BE2C (cell line): ENCODE measurements at regions not wholly inside any gene's neighbourhood (a gene's known extent, or its start where the extent isn't known, plus 50 kb on each side); places are given as distances from the start of the nearest gene placed in this dataset.

Experiments
- DNase-seq: peaks from one replicate; pipeline ENCODE4 v3.0.0-alpha.2; 2020
- H3K27me3 ChIP-seq: fragments of 250-450 bp; sonication (Bioruptor Pico); 2 replicates; pipeline ENCODE4 v1.5.1; 2020; ENCODE audit warnings: mild to moderate bottlenecking
- H3K36me3 ChIP-seq: fragments of 250-450 bp; sonication (Bioruptor Pico); 2 replicates; pipeline ENCODE4 v1.5.1; 2020; ENCODE audit warnings: mild to moderate bottlenecking
- H3K4me1 ChIP-seq: fragments of 250-450 bp; sonication (Bioruptor Pico); 2 replicates; pipeline ENCODE4 v1.5.1; 2020
- H3K4me3 ChIP-seq: 2 replicates; pipeline ENCODE4 v1.5.1; 2011; ENCODE audit warnings: low read depth, low read length
- H3K9me3 ChIP-seq: fragments of 250-450 bp; sonication (Bioruptor Pico); 2 replicates; pipeline ENCODE4 v1.5.1; 2020
- TF ChIP-seq, protein P1 (sequence below): IDR thresholded peaks from 2 replicates; pipeline ENCODE4 v1.5.1; 2012; ENCODE audit warnings: mild to moderate bottlenecking, low read depth, low read length

DNA sequence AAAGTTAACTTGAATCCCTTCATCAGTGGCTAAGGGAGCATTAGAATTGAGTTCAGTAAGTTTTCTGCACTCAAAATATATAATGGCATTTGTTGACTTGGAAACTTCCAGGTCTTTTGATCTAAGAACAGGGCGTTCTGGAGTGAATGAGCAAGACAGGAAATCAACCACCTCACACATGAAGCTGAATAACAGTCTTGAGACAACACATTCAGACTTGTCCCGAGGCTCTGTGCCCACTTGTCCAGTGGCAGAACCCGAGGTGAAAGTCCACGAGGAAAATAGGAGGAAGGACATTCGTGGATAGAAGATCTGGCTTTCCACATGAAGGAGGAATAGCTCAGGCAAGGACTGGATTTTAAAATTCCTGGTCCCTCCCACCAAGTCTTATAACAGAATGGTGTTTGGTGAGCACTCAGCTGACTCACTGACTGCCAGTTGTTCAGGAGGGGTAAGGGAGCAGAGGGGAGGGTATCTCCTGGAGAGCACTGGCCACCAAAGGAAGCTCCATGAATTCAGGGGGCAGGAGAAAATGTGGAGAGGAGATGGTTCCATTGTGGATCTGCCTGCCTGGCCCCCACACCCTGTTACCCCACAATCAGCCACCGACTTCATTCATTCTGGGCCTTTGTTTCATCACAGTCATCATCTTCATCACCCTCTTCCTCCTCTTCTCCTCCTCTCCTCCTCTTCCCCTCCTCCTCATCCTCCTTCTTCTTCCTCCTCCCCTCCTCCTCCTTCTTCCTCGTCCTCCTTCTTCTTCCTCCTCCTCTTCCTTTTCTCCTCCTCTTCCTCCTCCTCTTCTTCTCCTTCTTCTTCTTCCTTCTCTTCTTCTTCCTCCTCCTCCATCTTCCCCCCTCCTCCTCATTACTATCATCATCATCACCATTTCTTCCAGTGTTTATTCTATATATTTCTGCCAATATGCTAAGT lies 620.1 kb downstream of the MED13L start:
- no peaks in the 10 kb centered on the region for H3K36me3 ChIP-seq
- TF ChIP-seq, protein P1, sequence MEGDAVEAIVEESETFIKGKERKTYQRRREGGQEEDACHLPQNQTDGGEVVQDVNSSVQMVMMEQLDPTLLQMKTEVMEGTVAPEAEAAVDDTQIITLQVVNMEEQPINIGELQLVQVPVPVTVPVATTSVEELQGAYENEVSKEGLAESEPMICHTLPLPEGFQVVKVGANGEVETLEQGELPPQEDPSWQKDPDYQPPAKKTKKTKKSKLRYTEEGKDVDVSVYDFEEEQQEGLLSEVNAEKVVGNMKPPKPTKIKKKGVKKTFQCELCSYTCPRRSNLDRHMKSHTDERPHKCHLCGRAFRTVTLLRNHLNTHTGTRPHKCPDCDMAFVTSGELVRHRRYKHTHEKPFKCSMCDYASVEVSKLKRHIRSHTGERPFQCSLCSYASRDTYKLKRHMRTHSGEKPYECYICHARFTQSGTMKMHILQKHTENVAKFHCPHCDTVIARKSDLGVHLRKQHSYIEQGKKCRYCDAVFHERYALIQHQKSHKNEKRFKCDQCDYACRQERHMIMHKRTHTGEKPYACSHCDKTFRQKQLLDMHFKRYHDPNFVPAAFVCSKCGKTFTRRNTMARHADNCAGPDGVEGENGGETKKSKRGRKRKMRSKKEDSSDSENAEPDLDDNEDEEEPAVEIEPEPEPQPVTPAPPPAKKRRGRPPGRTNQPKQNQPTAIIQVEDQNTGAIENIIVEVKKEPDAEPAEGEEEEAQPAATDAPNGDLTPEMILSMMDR = no peak
- H3K9me3 ChIP-seq = 0 out of 2 replicates have a peak, but pooled peaks cover 3% of the 10 kb centered on the region
- no peak overlapping the region for H3K4me3 ChIP-seq
- H3K4me1 ChIP-seq = no peaks in the 10 kb centered on the region; the same call in 1 of the 2 replicates
- DNase-seq = no peak
- H3K27me3 ChIP-seq = no peaks in the 10 kb centered on the region

GRCh38 chr12:115650026-115650425 lies 627.5 kb downstream of the MED13L start:
- Histone ChIP-seq H3K27me3 (no peaks in the 10 kb centered on the region), H3K9me3 (no peaks in the 10 kb centered on the region), H3K4me1 (no peaks in the 10 kb centered on the region), H3K4me3 (no peak overlapping the region), H3K36me3 (no peaks in the 10 kb centered on the region)
- DNase-seq = no peak
- TF ChIP-seq, protein P1 = no peak

DNA sequence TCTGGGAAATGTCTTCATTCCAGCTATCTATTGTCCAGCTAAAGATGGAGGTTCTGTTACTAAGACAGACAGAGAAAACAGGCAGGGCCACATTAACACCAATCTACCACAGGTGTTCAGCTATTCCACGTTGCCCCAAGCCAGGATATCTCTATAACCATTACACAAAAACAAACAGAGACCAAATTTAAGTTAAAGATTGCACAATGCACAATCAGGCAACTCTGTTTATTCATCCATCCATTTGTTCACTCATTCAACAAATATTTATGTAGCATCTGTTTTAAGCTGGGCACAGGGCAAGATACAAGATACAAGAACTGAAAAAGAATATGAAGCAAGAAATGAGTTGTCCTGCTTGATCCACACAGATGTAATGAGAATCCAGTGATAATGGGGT lies 629.0 kb downstream of the MED13L start:
- TF ChIP-seq, protein P1 = no peak
- H3K4me3 ChIP-seq = no peak overlapping the region

DNA sequence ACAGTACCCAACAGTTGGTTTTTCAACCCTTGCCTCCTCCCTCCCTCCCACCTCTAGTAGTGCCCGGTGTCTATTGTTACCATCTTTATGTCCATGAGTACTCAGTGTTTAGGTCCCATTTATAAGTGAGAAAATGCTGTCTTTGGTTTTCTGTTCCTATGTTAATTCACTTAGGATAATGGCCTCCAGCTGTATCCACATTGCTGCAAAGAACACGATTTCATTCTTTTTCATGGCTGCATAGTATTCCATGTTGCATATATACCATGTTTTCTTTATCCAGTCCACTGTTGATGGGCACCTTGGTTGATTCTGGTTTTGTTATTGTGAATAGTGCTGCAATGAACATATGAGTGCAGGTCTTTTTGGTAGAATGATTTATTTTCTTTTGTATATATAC lies 631.3 kb downstream of the MED13L start:
- TF ChIP-seq, protein P1 = no peak
- Histone ChIP-seq H3K4me3 (no peak overlapping the region), H3K36me3 (no peaks in the 10 kb centered on the region), H3K9me3 (no peaks in the 10 kb centered on the region), H3K4me1 (no peaks in the 10 kb centered on the region), H3K27me3 (no peaks in the 10 kb centered on the region)
- DNase-seq = no peak

More for the DNA sequence above, 629.0 kb downstream of the MED13L start:
- DNase-seq = no peak
- Histone ChIP-seq H3K27me3 (no peaks in the 10 kb centered on the region), H3K9me3 (no peaks in the 10 kb centered on the region), H3K4me1 (no peaks in the 10 kb centered on the region), H3K36me3 (no peaks in the 10 kb centered on the region)

DNA sequence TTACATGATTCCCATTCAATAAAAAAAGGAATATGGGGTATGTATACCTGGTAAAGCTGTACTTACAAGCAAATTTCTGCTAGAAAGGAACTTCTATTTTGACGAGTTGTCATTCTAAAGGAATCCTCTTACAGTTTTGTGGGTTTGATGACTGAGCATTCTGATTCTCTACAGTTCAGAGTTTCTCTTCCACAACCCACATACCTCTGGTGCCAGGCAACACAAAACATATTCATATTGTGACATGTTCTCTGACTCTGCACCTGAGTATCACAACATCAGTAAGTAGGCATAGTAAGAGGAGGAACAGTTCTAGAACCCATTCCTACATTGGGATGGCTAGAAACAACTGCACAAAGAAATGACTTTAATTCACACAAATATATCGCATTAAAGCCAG lies 636.6 kb downstream of the MED13L start:
- TF ChIP-seq, protein P1 = no peak
- Histone ChIP-seq H3K27me3 (no peaks in the 10 kb centered on the region), H3K4me3 (no peak overlapping the region), H3K36me3 (no peaks in the 10 kb centered on the region), H3K4me1 (peaks cover 6% of the 10 kb centered on the region; the same call in 1 of the 2 replicates), H3K9me3 (no peaks in the 10 kb centered on the region)
- no peak for DNase-seq

GRCh38 chr12:115639648-115640012 lies 637.9 kb downstream of the MED13L start:
- TF ChIP-seq, protein P1 = no peak

More at GRCh38 chr12:115639648-115640012, 637.9 kb downstream of the MED13L start:
- Histone ChIP-seq H3K36me3 (no peaks in the 10 kb centered on the region), H3K4me1 (peaks cover 6% of the 10 kb centered on the region; the same call in 1 of the 2 replicates), H3K4me3 (no peak overlapping the region), H3K27me3 (no peaks in the 10 kb centered on the region), H3K9me3 (no peaks in the 10 kb centered on the region)
- no peak for DNase-seq
